ENCODE measurements at regions not wholly inside any gene's neighbourhood (a gene's known extent, or its start where the extent isn't known, plus 50 kb on each side); places are given as distances from the start of the nearest gene placed in this dataset.

GRCh38 chr2:133788386-133788785, 220.1 kb upstream of the NCKAP5 start:
- TF ChIP-seq CTCF (conservative IDR thresholded peaks at IDR 0.05; ENCODE audit: low read length), result no peak
- no peak for TF ChIP-seq EZH2phosphoT487 (IDR thresholded peaks at IDR 0.05; ENCODE audit: borderline replicate concordance)

Data from Loucy (cell line).